Mesendoderm (in vitro differentiated cells): ENCODE measurements at regions not wholly inside any gene's neighbourhood (a gene's known extent, or its start where the extent isn't known, plus 50 kb on each side); places are given as distances from the start of the nearest gene placed in this dataset.

ENCODE experiments used
- DNase-seq: peaks from one replicate; pipeline ENCODE4 v3.0.0; 2013
- H2AK5ac ChIP-seq: 2 replicates; pipeline ENCODE4 v1.6.1; 2013; ENCODE audit warnings: low read length, inconsistent platforms
- H2BK120ac ChIP-seq: 2 replicates; pipeline ENCODE4 v1.6.1; 2013; ENCODE audit warnings: low read depth, mild to moderate bottlenecking, low read length, moderate library complexity, mixed read lengths
- H2BK15ac ChIP-seq: replicated peaks from 2 replicates; pipeline ENCODE4 v1.6.1; 2013; ENCODE audit warnings: low read depth, mild to moderate bottlenecking, moderate library complexity
- H2BK5ac ChIP-seq: 2 replicates; pipeline ENCODE4 v1.6.1; 2013; ENCODE audit warnings: low read length, inconsistent platforms
- H3K18ac ChIP-seq: 2 replicates; pipeline ENCODE4 v1.6.1; 2013; ENCODE audit warnings: mild to moderate bottlenecking, low read length, mixed read lengths
- H3K23ac ChIP-seq: one replicate; pipeline ENCODE4 v1.6.1; 2013; ENCODE audit warnings: low read length
- H3K27ac ChIP-seq: 2 replicates; pipeline ENCODE4 v1.5.1; 2013; ENCODE audit warnings: low read depth, mild to moderate bottlenecking, inconsistent platforms, low read length, moderate library complexity
- H3K27me3 ChIP-seq: 2 replicates; pipeline ENCODE4 v1.6.1; 2013; ENCODE audit warnings: low read length, control low read depth, mild to moderate bottlenecking, inconsistent platforms; ENCODE audit not compliant: insufficient read depth, poor library complexity
- H3K36me3 ChIP-seq: 2 replicates; pipeline ENCODE4 v1.6.1; 2013; ENCODE audit warnings: low read length, inconsistent platforms; ENCODE audit not compliant: control insufficient read depth, insufficient read depth
- H3K4ac ChIP-seq: one replicate; pipeline ENCODE4 v1.6.1; 2013; ENCODE audit warnings: low read depth, mild to moderate bottlenecking, low read length, moderate library complexity
- H3K4me1 ChIP-seq: 2 replicates; pipeline ENCODE4 v1.6.1; 2013; ENCODE audit warnings: low read depth, low read length, inconsistent platforms; ENCODE audit not compliant: control insufficient read depth
- H3K4me2 ChIP-seq: 2 replicates; pipeline ENCODE4 v1.6.1; 2013; ENCODE audit warnings: low read length
- H3K4me3 ChIP-seq: 2 replicates; pipeline ENCODE4 v1.5.1; 2013; ENCODE audit warnings: mild to moderate bottlenecking, low read length
- H3K56ac ChIP-seq: one replicate; pipeline ENCODE4 v1.6.1; 2013; ENCODE audit warnings: low read length
- H3K79me1 ChIP-seq: 2 replicates; pipeline ENCODE4 v1.6.1; 2013; ENCODE audit warnings: low read length, inconsistent platforms
- H3K79me2 ChIP-seq: 2 replicates; pipeline ENCODE4 v1.6.1; 2013; ENCODE audit warnings: mild to moderate bottlenecking, low read length; ENCODE audit not compliant: control insufficient read depth, insufficient read depth
- H3K9ac ChIP-seq: 2 replicates; pipeline ENCODE4 v1.6.1; 2013; ENCODE audit warnings: low read length, inconsistent platforms
- H4K5ac ChIP-seq: one replicate; pipeline ENCODE4 v1.6.1; 2013; ENCODE audit warnings: low read length
- H4K8ac ChIP-seq: one replicate; pipeline ENCODE4 v1.6.1; 2013; ENCODE audit warnings: low read depth, mild to moderate bottlenecking, control low read depth, low read length, moderate library complexity
- WGBS: extraction: QIAGEN DNeasy Blood & Tissue Kit; methylation state at CpG from one replicate; pipeline ENCODE4 v1.1.7; 2013; ENCODE audit warnings: low lambda C conversion rate, missing lambda C conversion rate; ENCODE audit not compliant: insufficient coverage; ENCODE audit errors: extremely low coverage; 5-methylcytosine and 5-hydroxymethylcytosine counted together

- H2AK5ac ChIP-seq: no peak overlapping the region
- H3K79me2 ChIP-seq: no peaks in the 10 kb centered on the region
- no peak overlapping the region for H3K4me3 ChIP-seq
- no peak overlapping the region for H3K9ac ChIP-seq
- no peaks in the 10 kb centered on the region for H3K4me1 ChIP-seq
- no CpG with 5 or more reads among the region's 1 CpG for WGBS
- no peak overlapping the region for H4K5ac ChIP-seq
- H3K27ac ChIP-seq: no peak overlapping the region
- H3K4me2 ChIP-seq: no peak overlapping the region
- H2BK5ac ChIP-seq: no peak overlapping the region
- H3K79me1 ChIP-seq: no peaks in the 10 kb centered on the region
- no peak overlapping the region for H3K18ac ChIP-seq
- H2BK15ac ChIP-seq: no peak overlapping the region
- H3K27me3 ChIP-seq: no peaks in the 10 kb centered on the region
- H3K23ac ChIP-seq: no peak overlapping the region
- H3K4ac ChIP-seq: no peak overlapping the region
- no peaks in the 10 kb centered on the region for H3K36me3 ChIP-seq
- H4K8ac ChIP-seq: no peak overlapping the region
- H2BK120ac ChIP-seq: no peak overlapping the region
- no peak overlapping the region for H3K56ac ChIP-seq
- no peak for DNase-seq
Measured at GRCh38 chr2:150718280-150718679, 230.8 kb upstream of the RND3 start.

GRCh38 chr2:150716186-150716585 is 228.7 kb upstream of the RND3 start:
- no peaks in the 10 kb centered on the region for H3K36me3 ChIP-seq
- no peak overlapping the region for H2BK5ac ChIP-seq
- no peaks in the 10 kb centered on the region for H3K79me1 ChIP-seq
- H3K4me3 ChIP-seq: no peak overlapping the region
- H3K27me3 ChIP-seq: no peaks in the 10 kb centered on the region
- no peak overlapping the region for H2AK5ac ChIP-seq
- no peak overlapping the region for H3K18ac ChIP-seq
- no peak overlapping the region for H3K56ac ChIP-seq
- no peak overlapping the region for H3K4me2 ChIP-seq
- H3K9ac ChIP-seq: no peak overlapping the region
- no peaks in the 10 kb centered on the region for H3K4me1 ChIP-seq
- DNase-seq: no peak
- no CpG with 5 or more reads among the region's 1 CpG for WGBS
- no peak overlapping the region for H3K27ac ChIP-seq
- H2BK15ac ChIP-seq: no peak overlapping the region
- H3K4ac ChIP-seq: no peak overlapping the region
- no peak overlapping the region for H2BK120ac ChIP-seq
- no peaks in the 10 kb centered on the region for H3K79me2 ChIP-seq
- no peak overlapping the region for H4K5ac ChIP-seq
- H3K23ac ChIP-seq: no peak overlapping the region
- H4K8ac ChIP-seq: no peak overlapping the region

GRCh38 chr2:150715501-150715900 is 228.0 kb upstream of the RND3 start:
- H4K8ac ChIP-seq: no peak overlapping the region
- H3K4me1 ChIP-seq: no peaks in the 10 kb centered on the region
- DNase-seq: no peak
- WGBS: no CpG with 5 or more reads among the region's 4 CpGs
- H2BK15ac ChIP-seq: no peak overlapping the region
- H3K18ac ChIP-seq: no peak overlapping the region
- H3K4me2 ChIP-seq: no peak overlapping the region
- no peak overlapping the region for H2BK120ac ChIP-seq
- H4K5ac ChIP-seq: no peak overlapping the region
- H3K27ac ChIP-seq: no peak overlapping the region
- H3K4me3 ChIP-seq: no peak overlapping the region
- H3K79me2 ChIP-seq: no peaks in the 10 kb centered on the region
- H2AK5ac ChIP-seq: no peak overlapping the region
- no peak overlapping the region for H3K23ac ChIP-seq
- H3K79me1 ChIP-seq: no peaks in the 10 kb centered on the region
- H3K4ac ChIP-seq: no peak overlapping the region
- no peak overlapping the region for H2BK5ac ChIP-seq
- H3K9ac ChIP-seq: no peak overlapping the region
- H3K27me3 ChIP-seq: no peaks in the 10 kb centered on the region
- no peaks in the 10 kb centered on the region for H3K36me3 ChIP-seq
- H3K56ac ChIP-seq: no peak overlapping the region

GRCh38 chr2:150710916-150711315 is 223.4 kb upstream of the RND3 start:
- no CpG with 5 or more reads among the region's 2 CpGs for WGBS
- Histone ChIP-seq H2BK5ac (no peak overlapping the region), H3K4me2 (no peak overlapping the region), H3K79me2 (no peaks in the 10 kb centered on the region), H2BK15ac (no peak overlapping the region), H4K5ac (no peak overlapping the region), H3K56ac (no peak overlapping the region), H3K4me3 (no peak overlapping the region), H3K18ac (no peak overlapping the region), H3K36me3 (no peaks in the 10 kb centered on the region), H3K23ac (no peak overlapping the region), H3K27ac (no peak overlapping the region), H2AK5ac (no peak overlapping the region), H4K8ac (no peak overlapping the region), H2BK120ac (no peak overlapping the region), H3K4ac (no peak overlapping the region), H3K9ac (no peak overlapping the region), H3K79me1 (no peaks in the 10 kb centered on the region), H3K4me1 (peaks cover 3% of the 10 kb centered on the region), H3K27me3 (no peaks in the 10 kb centered on the region)
- no peak for DNase-seq

- no CpG with 5 or more reads among the region's 3 CpGs for WGBS
Measured at GRCh38 chr2:150710041-150710440, 222.6 kb upstream of the RND3 start.

GRCh38 chr2:150706561-150706960 is 219.1 kb upstream of the RND3 start:
- no CpG with 5 or more reads among the region's 2 CpGs for WGBS
- H3K79me1 ChIP-seq: no peaks in the 10 kb centered on the region
- no peaks in the 10 kb centered on the region for H3K36me3 ChIP-seq
- H3K18ac ChIP-seq: no peak overlapping the region
- H3K27ac ChIP-seq: no peak overlapping the region
- no peak overlapping the region for H3K4me2 ChIP-seq
- DNase-seq: no peak
- no peaks in the 10 kb centered on the region for H3K79me2 ChIP-seq
- H2BK15ac ChIP-seq: no peak overlapping the region
- H3K4me1 ChIP-seq: peaks cover 3% of the 10 kb centered on the region
- H2BK5ac ChIP-seq: no peak overlapping the region
- H4K8ac ChIP-seq: no peak overlapping the region
- no peak overlapping the region for H2AK5ac ChIP-seq
- no peak overlapping the region for H3K23ac ChIP-seq
- H2BK120ac ChIP-seq: no peak overlapping the region
- H3K4me3 ChIP-seq: no peak overlapping the region
- no peak overlapping the region for H3K9ac ChIP-seq
- H3K56ac ChIP-seq: no peak overlapping the region
- no peaks in the 10 kb centered on the region for H3K27me3 ChIP-seq
- no peak overlapping the region for H4K5ac ChIP-seq
- H3K4ac ChIP-seq: no peak overlapping the region

More at GRCh38 chr2:150710041-150710440, 222.6 kb upstream of the RND3 start:
- no peak overlapping the region for H4K5ac ChIP-seq
- H3K4me3 ChIP-seq: no peak overlapping the region
- H3K4me1 ChIP-seq: peaks cover 3% of the 10 kb centered on the region
- no peaks in the 10 kb centered on the region for H3K79me2 ChIP-seq
- no peaks in the 10 kb centered on the region for H3K36me3 ChIP-seq
- H3K27me3 ChIP-seq: no peaks in the 10 kb centered on the region
- H3K79me1 ChIP-seq: no peaks in the 10 kb centered on the region
- H2BK15ac ChIP-seq: no peak overlapping the region
- no peak overlapping the region for H2AK5ac ChIP-seq
- no peak overlapping the region for H3K23ac ChIP-seq
- no peak overlapping the region for H2BK5ac ChIP-seq
- H3K4ac ChIP-seq: no peak overlapping the region
- no peak overlapping the region for H3K27ac ChIP-seq
- DNase-seq: no peak
- no peak overlapping the region for H3K4me2 ChIP-seq
- H2BK120ac ChIP-seq: no peak overlapping the region
- H3K56ac ChIP-seq: no peak overlapping the region
- H4K8ac ChIP-seq: no peak overlapping the region
- no peak overlapping the region for H3K9ac ChIP-seq
- no peak overlapping the region for H3K18ac ChIP-seq
